Keratinocyte (primary cell): ENCODE measurements at regions not wholly inside any gene's neighbourhood (a gene's known extent, or its start where the extent isn't known, plus 50 kb on each side); places are given as distances from the start of the nearest gene placed in this dataset.

ENCODE experiments used
- DNase-seq: peaks from one replicate; pipeline ENCODE4 v3.0.0-alpha.2; 2011; ENCODE audit warnings: low read depth, missing footprints, low spot score
- FAIRE-seq: peaks from 2 replicates; lab custom pipeline; 2011; peaks lifted over from hg19 to GRCh38; lab: Jason Lieb, UNC
- H2AFZ ChIP-seq: 2 replicates; pipeline ENCODE4 v1.6.0; 2012; ENCODE audit warnings: low read length, control low read depth, inconsistent platforms; ENCODE audit not compliant: control insufficient read depth
- H3K27ac ChIP-seq: 2 replicates; pipeline ENCODE4 v1.5.1; 2011; ENCODE audit warnings: low read length; ENCODE audit not compliant: control insufficient read depth, insufficient read depth
- H3K27me3 ChIP-seq: 3 replicates; pipeline ENCODE4 v1.6.0; 2011; ENCODE audit warnings: low read length; ENCODE audit not compliant: control insufficient read depth, insufficient read depth; ENCODE audit errors: extremely low read depth
- H3K36me3 ChIP-seq, 2 experiments: 2 replicates in 1 of 2; 3 replicates in 1 of 2; pipeline ENCODE4 v1.5.1; 2011; ENCODE audit warnings: low read length in 2 of 2, mild to moderate bottlenecking in 1 of 2; ENCODE audit not compliant: control insufficient read depth in 2 of 2, insufficient read depth in 2 of 2; ENCODE audit errors: extremely low read depth in 1 of 2
- H3K4me1 ChIP-seq: 3 replicates; pipeline ENCODE4 v1.5.1; 2011; ENCODE audit warnings: low read length; ENCODE audit not compliant: control insufficient read depth, insufficient read depth; ENCODE audit errors: extremely low read depth
- H3K4me2 ChIP-seq: 3 replicates; pipeline ENCODE4 v1.6.0; 2011; ENCODE audit warnings: low read depth, low read length; ENCODE audit not compliant: control insufficient read depth, insufficient read depth; ENCODE audit errors: extremely low read depth
- H3K4me3 ChIP-seq, 3 experiments: fragments of 200-600 bp in 1 of 3; sonication (generic) in 1 of 3; 2 replicates in 2 of 3; 3 replicates in 1 of 3; pipeline ENCODE4 v1.5.1; 2011 to 2016; ENCODE audit warnings: low read length in 3 of 3, mild to moderate bottlenecking in 3 of 3, control low read depth in 2 of 3, inconsistent platforms in 1 of 3, low read depth in 1 of 3, mixed read lengths in 1 of 3, mixed run types in 1 of 3, moderate library complexity in 1 of 3; ENCODE audit not compliant: control insufficient read depth in 2 of 3, insufficient read depth in 2 of 3; ENCODE audit errors: extremely low read depth in 1 of 3
- H3K79me2 ChIP-seq: 2 replicates; pipeline ENCODE4 v1.6.0; 2012; ENCODE audit warnings: low read length; ENCODE audit not compliant: control insufficient read depth, insufficient read depth
- H3K9ac ChIP-seq: 3 replicates; pipeline ENCODE4 v1.6.0; 2011; ENCODE audit warnings: low read length; ENCODE audit not compliant: control insufficient read depth, insufficient read depth; ENCODE audit errors: extremely low read depth
- H3K9me1 ChIP-seq: 3 replicates; pipeline ENCODE4 v1.6.0; 2011; ENCODE audit warnings: low read length; ENCODE audit not compliant: control insufficient read depth, insufficient read depth; ENCODE audit errors: extremely low read depth
- H3K9me3 ChIP-seq: 2 replicates; pipeline ENCODE4 v1.5.1; 2012; ENCODE audit warnings: low read depth, low read length; ENCODE audit not compliant: control insufficient read depth
- H4K20me1 ChIP-seq: 3 replicates; pipeline ENCODE4 v1.6.0; 2011; ENCODE audit warnings: low read length; ENCODE audit not compliant: control insufficient read depth, insufficient read depth; ENCODE audit errors: extremely low read depth
- EZH2 ChIP-seq: IDR thresholded peaks from one replicate; pipeline ENCODE4 v1.6.1; 2012; ENCODE audit warnings: inconsistent platforms, mild to moderate bottlenecking, low read length, moderate library complexity
- dilution Hi-C: fragments of 300-500 bp; cut with MboI; formaldehyde crosslinking; loops from one replicate; pipeline ENCODE4 v1.7.0; 2020; ENCODE audit warnings: low sequenced_read_pairs; ENCODE audit not compliant: extremely low pct_ligation_motif_present
- TF ChIP-seq, protein P1 (sequence below), 3 experiments: IDR thresholded peaks in 1 of 3; conservative IDR thresholded peaks in 1 of 3; optimal IDR thresholded peaks in 1 of 3; 2 replicates in 2 of 3; 3 replicates in 1 of 3; pipeline versions ENCODE3 to v1.5.1; 2011; ENCODE audit warnings: low read length in 3 of 3, mild to moderate bottlenecking in 3 of 3, moderate library complexity in 2 of 3, control low read depth in 1 of 3, inconsistent platforms in 1 of 3; ENCODE audit not compliant: insufficient read depth in 2 of 3; ENCODE audit errors: extremely low read depth in 1 of 3

- TF ChIP-seq EZH2, result no peak
- TF ChIP-seq, protein P1, sequence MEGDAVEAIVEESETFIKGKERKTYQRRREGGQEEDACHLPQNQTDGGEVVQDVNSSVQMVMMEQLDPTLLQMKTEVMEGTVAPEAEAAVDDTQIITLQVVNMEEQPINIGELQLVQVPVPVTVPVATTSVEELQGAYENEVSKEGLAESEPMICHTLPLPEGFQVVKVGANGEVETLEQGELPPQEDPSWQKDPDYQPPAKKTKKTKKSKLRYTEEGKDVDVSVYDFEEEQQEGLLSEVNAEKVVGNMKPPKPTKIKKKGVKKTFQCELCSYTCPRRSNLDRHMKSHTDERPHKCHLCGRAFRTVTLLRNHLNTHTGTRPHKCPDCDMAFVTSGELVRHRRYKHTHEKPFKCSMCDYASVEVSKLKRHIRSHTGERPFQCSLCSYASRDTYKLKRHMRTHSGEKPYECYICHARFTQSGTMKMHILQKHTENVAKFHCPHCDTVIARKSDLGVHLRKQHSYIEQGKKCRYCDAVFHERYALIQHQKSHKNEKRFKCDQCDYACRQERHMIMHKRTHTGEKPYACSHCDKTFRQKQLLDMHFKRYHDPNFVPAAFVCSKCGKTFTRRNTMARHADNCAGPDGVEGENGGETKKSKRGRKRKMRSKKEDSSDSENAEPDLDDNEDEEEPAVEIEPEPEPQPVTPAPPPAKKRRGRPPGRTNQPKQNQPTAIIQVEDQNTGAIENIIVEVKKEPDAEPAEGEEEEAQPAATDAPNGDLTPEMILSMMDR (optimal IDR thresholded peaks at IDR 0.05 in 1 of 3, IDR thresholded peaks at IDR 0.05 in 1 of 3, conservative IDR thresholded peaks at IDR 0.05 in 1 of 3; ENCODE audit: extremely low read depth in 1 of 3, insufficient read depth in 2 of 3, low read length in 3 of 3), result no peak
- peak overlapping the region; percentile 24 for H2AFZ ChIP-seq
Measured at GRCh38 chr1:115564201-115564600, 77.6 kb upstream of the VANGL1 start.

DNA sequence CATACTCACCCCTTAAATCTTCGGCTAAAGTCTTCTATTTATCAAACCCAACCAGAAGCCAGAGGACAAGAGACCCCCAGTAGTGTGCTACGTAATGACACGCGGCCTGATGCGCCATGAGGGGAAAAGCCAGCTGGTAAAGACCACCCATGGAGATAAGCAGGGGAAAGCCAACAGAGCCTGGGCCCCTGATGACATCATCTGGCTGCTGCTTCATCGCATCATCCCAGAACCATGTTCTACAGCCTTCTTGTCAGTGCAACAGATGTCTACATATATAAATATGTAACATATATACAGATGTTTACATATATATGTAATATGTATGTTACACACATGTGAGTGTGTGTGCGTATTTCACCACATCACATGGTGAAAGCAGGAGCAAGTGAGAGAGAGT, 81.7 kb upstream of the VANGL1 start:
- no peaks in the 10 kb centered on the region for H3K27me3 ChIP-seq
- no peaks in the 10 kb centered on the region for H3K9me3 ChIP-seq
- peaks cover 12% of the 10 kb centered on the region for H3K4me1 ChIP-seq
- TF ChIP-seq, protein P1 (optimal IDR thresholded peaks at IDR 0.05 in 1 of 3, IDR thresholded peaks at IDR 0.05 in 1 of 3, conservative IDR thresholded peaks at IDR 0.05 in 1 of 3; ENCODE audit: extremely low read depth in 1 of 3, insufficient read depth in 2 of 3, low read length in 3 of 3), result no peak
- TF ChIP-seq EZH2, result no peak
- no peak overlapping the region for H3K4me3 ChIP-seq
- no peak overlapping the region for H3K9ac ChIP-seq
- no peak overlapping the region for H3K27ac ChIP-seq
- H3K4me2 ChIP-seq, result no peak overlapping the region
- no peaks in the 10 kb centered on the region for H3K9me1 ChIP-seq
- H4K20me1 ChIP-seq, result no peaks in the 10 kb centered on the region
- DNase-seq (no peak), FAIRE-seq (no peak)
- no peaks in the 10 kb centered on the region for H3K79me2 ChIP-seq
- dilution Hi-C loops, result no loop called here
- no peaks in the 10 kb centered on the region for H3K36me3 ChIP-seq
- no peak overlapping the region for H2AFZ ChIP-seq

More at GRCh38 chr1:115564201-115564600, 77.6 kb upstream of the VANGL1 start:
- DNase-seq (no peak), FAIRE-seq (no peak)
- dilution Hi-C loops, result no loop called here
- H3K36me3 ChIP-seq, result no peaks in the 10 kb centered on the region
- H3K4me3 ChIP-seq, result peak overlapping the region; percentile 22 to 63 (median 54)
- H3K4me2 ChIP-seq, result peak overlapping the region; percentile 87
- H3K9ac ChIP-seq, result peak overlapping the region; percentile 53
- no peaks in the 10 kb centered on the region for H3K9me1 ChIP-seq
- H3K27me3 ChIP-seq, result no peaks in the 10 kb centered on the region
- H4K20me1 ChIP-seq, result no peaks in the 10 kb centered on the region
- H3K79me2 ChIP-seq, result no peaks in the 10 kb centered on the region
- peaks cover 13% of the 10 kb centered on the region for H3K4me1 ChIP-seq
- peaks cover 3% of the 10 kb centered on the region for H3K9me3 ChIP-seq
- peak overlapping the region; percentile 5 for H3K27ac ChIP-seq
